OCI-LY1 (cell line): ENCODE measurements at regions not wholly inside any gene's neighbourhood (a gene's known extent, or its start where the extent isn't known, plus 50 kb on each side); places are given as distances from the start of the nearest gene placed in this dataset.

ENCODE experiments used
- CTCF ChIP-seq: fragments of 200-600 bp; sonication (generic), shearing (Covaris generic); IDR thresholded peaks from 2 replicates; pipeline ENCODE4 v1.5.1; 2017; ENCODE audit warnings: mild to moderate bottlenecking, antibody characterized with exemption, low read length, moderate library complexity, mixed read lengths
- EZH2 ChIP-seq: fragments of 200-600 bp; sonication (generic), shearing (Covaris generic); IDR thresholded peaks from 2 replicates; pipeline ENCODE4 v1.8.0; 2017; ENCODE audit warnings: borderline replicate concordance, mixed run types, mild to moderate bottlenecking, antibody characterized with exemption, low read length, moderate library complexity, mixed read lengths

DNA sequence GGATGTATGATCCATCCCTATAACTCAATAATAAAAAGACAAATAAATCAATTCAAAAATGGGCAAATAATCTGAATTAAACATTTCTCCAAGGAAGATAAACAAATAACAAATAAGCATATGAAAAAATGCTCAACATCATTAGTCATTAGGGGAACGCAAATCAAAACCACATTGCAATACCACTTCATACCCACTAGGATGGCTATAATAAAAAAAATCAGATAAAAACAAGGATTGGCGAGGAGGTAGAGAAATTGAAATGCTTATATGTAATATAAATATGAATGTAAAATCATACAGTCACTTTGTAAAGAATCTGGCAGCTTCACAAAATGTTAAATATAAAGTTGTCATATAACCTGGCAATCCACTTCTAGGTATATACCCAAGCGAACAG is 52.3 kb upstream of the TBCA start:
- TF ChIP-seq CTCF (peak; percentile 27; the same call in 1 of the 2 replicates), EZH2 (no peak)
